NCI-H2171 (cell line): ENCODE measurements at regions not wholly inside any gene's neighbourhood (a gene's known extent, or its start where the extent isn't known, plus 50 kb on each side); places are given as distances from the start of the nearest gene placed in this dataset.

Experiments used
- DNase-seq: peaks from one replicate; lab custom pipeline; 2025; lab: John Stamatoyannopoulos, UW

GRCh38 chr1:24985737-24986136, 55.7 kb upstream of the RUNX3 start:
- DNase-seq, result no peak

- DNase-seq, result no peak
Observed at GRCh38 chr1:24984800-24985522, 54.9 kb upstream of the RUNX3 start.

GRCh38 chr1:24984300-24984699, 54.2 kb upstream of the RUNX3 start:
- no peak for DNase-seq

GRCh38 chr1:24983006-24983680, 53.1 kb upstream of the RUNX3 start:
- no peak for DNase-seq

GRCh38 chr1:24981631-24982005, 51.5 kb upstream of the RUNX3 start:
- DNase-seq, result no peak

- no peak for DNase-seq
Observed at GRCh38 chr1:24980836-24981630, 51.0 kb upstream of the RUNX3 start.
